ENCODE measurements at regions not wholly inside any gene's neighbourhood (a gene's known extent, or its start where the extent isn't known, plus 50 kb on each side); places are given as distances from the start of the nearest gene placed in this dataset.

- H3K36me3 ChIP-seq (ENCODE audit: control insufficient read depth in 1 of 2, insufficient read depth in 2 of 2, low read length in 2 of 2) = no peaks in the 10 kb centered on the region
- POLR2A ChIA-PET = no interaction called here
- no peaks in the 10 kb centered on the region for H3K9me3 ChIP-seq (ENCODE audit: control insufficient read depth in 1 of 2, insufficient read depth in 1 of 2, low read depth in 1 of 2, low read length in 2 of 2)
- no peak overlapping the region for H3K4me3 ChIP-seq (replicated peaks in 1 of 2; ENCODE audit: low read depth in 1 of 2, low read length in 2 of 2)
- H2AFZ ChIP-seq (ENCODE audit: low read depth, low read length, poor library complexity, severe bottlenecking) = no peak overlapping the region
- no peaks in the 10 kb centered on the region for H4K20me1 ChIP-seq (ENCODE audit: insufficient read depth)
- no peaks in the 10 kb centered on the region for H3K9me2 ChIP-seq (ENCODE audit: insufficient read depth)
- RAD21 ChIA-PET (ENCODE audit: low non-redundant PET in 1 of 2, low total read pairs in 2 of 2, uncharacterized antibody in 2 of 2, unreplicated experiment in 2 of 2) = no interaction called here
- no peaks in the 10 kb centered on the region for H3K79me2 ChIP-seq (ENCODE audit: insufficient read depth, low read length)
- no peaks in the 10 kb centered on the region for H3K27me3 ChIP-seq (ENCODE audit: insufficient read depth, low read length)
- DNase-seq (ENCODE audit: low read depth, low spot score) (no peak), ATAC-seq (no peak)
- no peak overlapping the region for H3K9ac ChIP-seq (ENCODE audit: low read length)
- H3K4me2 ChIP-seq (ENCODE audit: low read length) = no peak overlapping the region
- CTCF ChIA-PET = no interaction called here
- no peaks in the 10 kb centered on the region for H3K4me1 ChIP-seq (ENCODE audit: control insufficient read depth in 1 of 2, insufficient read depth in 2 of 2, low read length in 2 of 2)
- intact Hi-C loops (cut with micrococcal nuclease) = no loop called here
- no TSS peak for BruUV-seq (replicated peaks)
- TF ChIP-seq ZFX (IDR thresholded peaks at IDR 0.05) (no peak), MAX (IDR thresholded peaks at IDR 0.05) (no peak)
- no peak overlapping the region for H3K27ac ChIP-seq (ENCODE audit: low read depth, low read length)
Measured at GRCh38 chr5:68155940-68156339, 59.6 kb upstream of the PIK3R1 start.

- intact Hi-C loops (cut with micrococcal nuclease) = no loop called here
- Histone ChIP-seq H3K4me1 (ENCODE audit: control insufficient read depth in 1 of 2, insufficient read depth in 2 of 2, low read length in 2 of 2) (no peaks in the 10 kb centered on the region), H2AFZ (ENCODE audit: low read depth, low read length, poor library complexity, severe bottlenecking) (no peak overlapping the region), H3K9me2 (ENCODE audit: insufficient read depth) (no peaks in the 10 kb centered on the region), H4K20me1 (ENCODE audit: insufficient read depth) (no peaks in the 10 kb centered on the region), H3K27me3 (ENCODE audit: insufficient read depth, low read length) (no peaks in the 10 kb centered on the region), H3K9me3 (ENCODE audit: control insufficient read depth in 1 of 2, insufficient read depth in 1 of 2, low read depth in 1 of 2, low read length in 2 of 2) (no peaks in the 10 kb centered on the region), H3K4me3 (replicated peaks in 1 of 2; ENCODE audit: low read depth in 1 of 2, low read length in 2 of 2) (no peak overlapping the region), H3K36me3 (ENCODE audit: control insufficient read depth in 1 of 2, insufficient read depth in 2 of 2, low read length in 2 of 2) (no peaks in the 10 kb centered on the region), H3K9ac (ENCODE audit: low read length) (no peak overlapping the region), H3K27ac (ENCODE audit: low read depth, low read length) (no peak overlapping the region), H3K79me2 (ENCODE audit: insufficient read depth, low read length) (no peaks in the 10 kb centered on the region), H3K4me2 (ENCODE audit: low read length) (no peak overlapping the region)
- ATAC-seq = no peak
- no peak for DNase-seq (ENCODE audit: low read depth, low spot score)
- RAD21 ChIA-PET (ENCODE audit: low non-redundant PET in 1 of 2, low total read pairs in 2 of 2, uncharacterized antibody in 2 of 2, unreplicated experiment in 2 of 2) = no interaction called here
- BruUV-seq (replicated peaks) = no TSS peak
- POLR2A ChIA-PET = no interaction called here
- CTCF ChIA-PET = interaction anchor here (0.7 kb wide), 1 partner anchor 911 kb away, joined by 3 read pairs; no protein-coding TSS in a partner anchor
- TF ChIP-seq EGR1 (IDR thresholded peaks at IDR 0.05; ENCODE audit: low read depth) = no peak
- TF ChIP-seq REST (IDR thresholded peaks at IDR 0.05; ENCODE audit: low read depth) = no peak
- no peak for TF ChIP-seq EZH2phosphoT487 (IDR thresholded peaks at IDR 0.05; ENCODE audit: borderline replicate concordance)
- no peak for TF ChIP-seq CTCF (IDR thresholded peaks at IDR 0.05 in 2 of 3, conservative IDR thresholded peaks at IDR 0.05 in 1 of 3; ENCODE audit: borderline replicate concordance in 1 of 3, insufficient read depth in 1 of 3, low read depth in 2 of 3, low read length in 2 of 3)
- no peak for TF ChIP-seq POLR2AphosphoS5 (IDR thresholded peaks at IDR 0.05; ENCODE audit: low read depth, low read length)
- no peak for TF ChIP-seq POLR2A (IDR thresholded peaks at IDR 0.05; ENCODE audit: borderline replicate concordance, extremely low read depth, insufficient read depth, insufficient read length)
- TF ChIP-seq ZBTB33 (IDR thresholded peaks at IDR 0.05; ENCODE audit: extremely low read depth, insufficient replicate concordance, low read length) = no peak
- TF ChIP-seq TCF7L2 (IDR thresholded peaks at IDR 0.05; ENCODE audit: borderline replicate concordance, extremely low read depth, insufficient read depth, insufficient read length) = no peak
- no peak for TF ChIP-seq ZNF274 (IDR thresholded peaks at IDR 0.05; ENCODE audit: low read depth, low read length)
Measured at GRCh38 chr5:68154119-68154857, 61.3 kb upstream of the PIK3R1 start.
